Fibroblast of lung (primary cell): ENCODE measurements at regions not wholly inside any gene's neighbourhood (a gene's known extent, or its start where the extent isn't known, plus 50 kb on each side); places are given as distances from the start of the nearest gene placed in this dataset.
A peak's percentile ranks its signal among the peaks of the same experiment; 100 is the strongest.

Experiments
- DNase-seq, 2 donors: peaks; one replicate each; pipeline versions ENCODE4 v3.0.0 to v3.0.0-alpha.2; 2010; ENCODE audit warnings: low read depth in 2 of 2
- H2AFZ ChIP-seq: 2 replicates; pipeline ENCODE4 v1.5.1; 2012; ENCODE audit warnings: low read length, control low read depth, inconsistent platforms
- H3K27ac ChIP-seq: 2 replicates; pipeline ENCODE4 v1.5.1; 2011; ENCODE audit warnings: low read length, control low read depth; ENCODE audit not compliant: insufficient read depth
- H3K27me3 ChIP-seq: 2 replicates; pipeline ENCODE4 v1.5.1; 2011; ENCODE audit warnings: mild to moderate bottlenecking, low read length; ENCODE audit not compliant: control insufficient read depth, insufficient read depth
- H3K36me3 ChIP-seq: 2 replicates; pipeline ENCODE4 v1.5.1; 2011; ENCODE audit warnings: low read length; ENCODE audit not compliant: control insufficient read depth, insufficient read depth
- H3K4me1 ChIP-seq: 2 replicates; pipeline ENCODE4 v1.5.1; 2011; ENCODE audit warnings: low read length; ENCODE audit not compliant: control insufficient read depth, insufficient read depth; ENCODE audit errors: extremely low read depth
- H3K4me2 ChIP-seq: 2 replicates; pipeline ENCODE4 v1.5.1; 2011; ENCODE audit warnings: low read length, control low read depth; ENCODE audit not compliant: insufficient read depth; ENCODE audit errors: extremely low read depth
- H3K4me3 ChIP-seq, 4 experiments: fragments of 200-600 bp in 1 of 4; sonication (generic) in 1 of 4; replicated peaks in 1 of 4; 2 replicates each; pipeline ENCODE4 v1.5.1; 2011 to 2016; ENCODE audit warnings: low read length in 4 of 4, low read depth in 3 of 4, mild to moderate bottlenecking in 3 of 4, control low read depth in 2 of 4, inconsistent platforms in 1 of 4, mixed read lengths in 1 of 4; ENCODE audit not compliant: insufficient read depth in 1 of 4; ENCODE audit errors: control extremely low read depth in 1 of 4
- H3K79me2 ChIP-seq: 2 replicates; pipeline ENCODE4 v1.5.1; 2012; ENCODE audit warnings: mild to moderate bottlenecking, low read length, inconsistent platforms; ENCODE audit not compliant: control insufficient read depth, insufficient read depth
- H3K9ac ChIP-seq: 2 replicates; pipeline ENCODE4 v1.5.1; 2011; ENCODE audit warnings: mild to moderate bottlenecking, low read length, control low read depth; ENCODE audit not compliant: insufficient read depth
- H3K9me3 ChIP-seq: 2 replicates; pipeline ENCODE4 v1.5.1; 2012; ENCODE audit warnings: low read depth, low read length; ENCODE audit not compliant: control insufficient read depth, insufficient read depth
- H4K20me1 ChIP-seq: 2 replicates; pipeline ENCODE4 v1.5.1; 2011; ENCODE audit warnings: low read length; ENCODE audit not compliant: control insufficient read depth, insufficient read depth; ENCODE audit errors: extremely low read depth
- CTCF ChIP-seq, 2 donors: IDR thresholded peaks in 1 of 2; conservative IDR thresholded peaks in 1 of 2; 1 replicate in 1 of 2; 2 replicates in 1 of 2; pipeline ENCODE4 v1.5.1; 2011 to 2012; ENCODE audit warnings: low read length in 2 of 2, control low read depth in 1 of 2, inconsistent platforms in 1 of 2, low read depth in 1 of 2, mild to moderate bottlenecking in 1 of 2
- EZH2 ChIP-seq: IDR thresholded peaks from 2 replicates; pipeline ENCODE4 v1.5.1; 2012; ENCODE audit warnings: low read length, control low read depth, mild to moderate bottlenecking; ENCODE audit errors: missing control alignments

GRCh38 chr4:152064753-152065152, 303.9 kb upstream of the GATB start:
- Histone ChIP-seq H3K9ac (no peak overlapping the region), H4K20me1 (no peaks in the 10 kb centered on the region)

DNA sequence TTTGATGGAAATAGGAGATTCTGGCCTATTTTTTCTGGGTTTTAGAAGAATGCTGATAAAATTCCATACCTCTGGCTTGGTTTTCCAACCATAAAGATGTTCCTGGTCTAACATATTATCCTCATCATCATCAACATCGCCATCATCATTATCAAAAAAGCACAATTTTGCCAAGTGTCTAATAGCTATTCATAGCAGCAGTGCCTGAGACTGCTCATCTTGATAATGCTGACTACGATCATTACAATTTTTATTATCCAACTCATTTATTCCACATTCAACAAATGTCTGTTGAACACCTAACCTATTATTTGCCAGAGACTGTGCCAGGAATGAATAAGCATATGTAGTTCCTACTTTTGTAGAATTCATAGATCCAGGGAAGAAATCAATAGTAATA, 303.5 kb upstream of the GATB start:
- peak in 1 of 2 donors; percentile 34 for DNase-seq
- Histone ChIP-seq H3K4me3 (no peak overlapping the region), H3K9me3 (no peaks in the 10 kb centered on the region), H3K79me2 (no peaks in the 10 kb centered on the region), H4K20me1 (no peaks in the 10 kb centered on the region), H3K9ac (no peak overlapping the region), H3K27ac (no peak overlapping the region), H3K4me1 (no peaks in the 10 kb centered on the region), H3K4me2 (no peak overlapping the region), H3K27me3 (no peaks in the 10 kb centered on the region), H3K36me3 (no peaks in the 10 kb centered on the region), H2AFZ (no peak overlapping the region)
- no peak for TF ChIP-seq EZH2
- no peak for TF ChIP-seq CTCF (conservative IDR thresholded peaks at IDR 0.05 in 1 of 2, IDR thresholded peaks at IDR 0.05 in 1 of 2; ENCODE audit: low read depth in 1 of 2, low read length in 2 of 2)

More at GRCh38 chr4:152064753-152065152, 303.9 kb upstream of the GATB start:
- Histone ChIP-seq H2AFZ (no peak overlapping the region), H3K4me1 (no peaks in the 10 kb centered on the region), H3K27ac (no peak overlapping the region), H3K4me2 (no peak overlapping the region), H3K36me3 (no peaks in the 10 kb centered on the region), H3K9me3 (no peaks in the 10 kb centered on the region), H3K79me2 (no peaks in the 10 kb centered on the region), H3K4me3 (no peak overlapping the region), H3K27me3 (no peaks in the 10 kb centered on the region)
- DNase-seq, result peak in 1 of 2 donors; percentile 54
- TF ChIP-seq EZH2 (no peak), CTCF (conservative IDR thresholded peaks at IDR 0.05 in 1 of 2, IDR thresholded peaks at IDR 0.05 in 1 of 2; ENCODE audit: low read depth in 1 of 2, low read length in 2 of 2) (no peak)

GRCh38 chr4:152063621-152064240, 302.9 kb upstream of the GATB start:
- no peaks in the 10 kb centered on the region for H4K20me1 ChIP-seq
- no peaks in the 10 kb centered on the region for H3K79me2 ChIP-seq
- no peaks in the 10 kb centered on the region for H3K36me3 ChIP-seq
- peak in 1 of 2 donors; percentile 18 for DNase-seq
- no peaks in the 10 kb centered on the region for H3K27me3 ChIP-seq
- no peak overlapping the region for H3K4me3 ChIP-seq
- no peak overlapping the region for H3K9ac ChIP-seq
- H2AFZ ChIP-seq, result no peak overlapping the region
- H3K4me1 ChIP-seq, result no peaks in the 10 kb centered on the region
- H3K4me2 ChIP-seq, result no peak overlapping the region
- no peak for TF ChIP-seq CTCF (conservative IDR thresholded peaks at IDR 0.05 in 1 of 2, IDR thresholded peaks at IDR 0.05 in 1 of 2; ENCODE audit: low read depth in 1 of 2, low read length in 2 of 2)
- TF ChIP-seq EZH2, result no peak
- no peaks in the 10 kb centered on the region for H3K9me3 ChIP-seq
- no peak overlapping the region for H3K27ac ChIP-seq
